ENCODE measurements at regions not wholly inside any gene's neighbourhood (a gene's known extent, or its start where the extent isn't known, plus 50 kb on each side); places are given as distances from the start of the nearest gene placed in this dataset.

DNA sequence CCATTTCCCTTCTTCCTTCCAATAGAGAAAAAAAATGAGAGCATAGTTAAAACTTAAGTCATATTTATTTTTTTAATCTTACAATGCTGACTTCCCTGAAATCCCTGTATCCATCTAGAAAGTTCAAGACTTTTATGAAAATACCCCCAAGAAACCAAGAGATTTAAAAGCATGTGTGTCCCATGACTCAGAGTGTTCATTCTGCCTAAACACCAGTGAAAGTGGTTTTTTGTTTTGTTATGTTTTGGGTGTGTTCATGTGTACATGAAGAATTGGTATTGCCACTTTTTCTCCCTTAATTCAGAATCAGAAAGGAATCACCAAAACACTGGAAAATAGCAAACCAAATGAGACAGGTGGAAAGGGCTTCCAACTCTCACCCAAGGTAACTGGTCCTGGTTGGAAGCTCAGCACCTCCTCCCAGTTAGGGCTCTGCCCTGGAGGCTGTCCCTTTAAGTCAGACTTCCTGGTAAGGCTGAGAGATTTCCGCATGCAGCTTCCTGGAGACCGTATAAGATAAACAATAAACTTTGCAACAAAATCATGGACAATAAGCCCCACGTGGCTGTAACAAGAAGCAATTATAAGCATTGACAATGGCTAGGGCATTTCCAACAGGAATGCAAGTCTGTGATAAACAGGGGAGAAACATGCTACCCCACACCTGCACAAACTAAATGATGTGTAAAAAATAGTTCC, 121.9 kb upstream of the ARHGEF3 start:
- peak in 1 of 2 donors; percentile 41 for DNase-seq

DNA sequence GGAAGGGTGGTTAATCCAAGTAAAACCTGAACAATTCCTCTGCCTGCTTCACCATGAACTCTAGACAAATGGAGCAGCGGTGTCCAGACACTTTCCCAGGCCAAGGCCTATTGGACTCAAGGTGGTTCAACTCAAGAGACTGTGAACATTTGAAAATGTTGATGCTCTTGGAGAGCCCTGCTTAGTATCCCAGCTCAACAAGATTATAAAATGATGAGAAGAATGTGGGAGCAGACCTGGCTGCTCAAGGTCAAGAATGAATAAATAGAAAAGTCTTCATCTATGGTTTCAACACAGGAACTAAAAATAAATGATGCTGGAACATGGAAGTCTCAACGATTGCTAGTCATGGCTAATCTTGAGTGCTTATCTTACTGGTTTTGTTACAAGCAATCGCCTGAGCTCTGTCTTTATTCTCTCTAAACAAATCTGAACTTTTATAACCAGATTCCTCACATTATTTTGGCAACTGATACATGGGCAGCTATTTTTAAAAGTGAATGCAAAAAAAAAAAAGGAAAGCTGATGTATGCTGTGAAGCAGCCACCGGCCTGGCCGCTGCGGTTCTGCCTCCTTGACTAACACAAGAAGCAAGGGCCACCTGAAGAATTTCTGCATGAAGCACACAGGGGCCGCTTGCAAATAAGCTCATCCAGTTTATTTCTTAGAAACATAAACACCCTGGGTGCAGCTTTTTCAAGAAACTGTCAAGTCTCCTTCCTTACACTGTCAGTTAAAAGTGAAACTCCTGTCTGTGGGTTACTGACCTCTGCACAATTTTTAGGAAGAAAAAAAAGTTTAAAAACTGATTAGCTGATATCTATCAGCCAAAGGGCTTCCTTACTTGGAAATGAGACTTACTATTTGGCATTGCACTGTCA, 120.1 kb upstream of the ARHGEF3 start:
- DNase-seq: peak in 1 of 2 donors; percentile 48

DNA sequence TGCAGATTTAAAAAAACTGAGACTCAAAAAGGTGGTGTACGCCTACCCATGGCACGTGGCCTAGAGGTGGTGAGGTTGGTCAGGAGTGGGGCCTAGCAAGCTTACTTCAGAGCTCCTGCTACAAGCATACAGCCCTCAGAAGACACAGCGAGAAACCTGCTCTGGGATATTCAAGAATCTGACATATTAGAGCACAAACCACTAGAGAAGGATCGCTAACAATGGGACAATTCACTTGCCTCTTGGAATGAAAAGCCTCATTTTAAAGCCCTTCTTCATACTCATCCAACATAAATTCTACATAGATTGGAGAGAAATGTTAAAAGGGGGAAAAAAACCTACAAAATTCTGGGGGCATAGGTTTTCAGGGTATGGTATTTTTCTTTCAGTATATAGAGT, 118.0 kb upstream of the ARHGEF3 start:
- no peak for DNase-seq

DNA sequence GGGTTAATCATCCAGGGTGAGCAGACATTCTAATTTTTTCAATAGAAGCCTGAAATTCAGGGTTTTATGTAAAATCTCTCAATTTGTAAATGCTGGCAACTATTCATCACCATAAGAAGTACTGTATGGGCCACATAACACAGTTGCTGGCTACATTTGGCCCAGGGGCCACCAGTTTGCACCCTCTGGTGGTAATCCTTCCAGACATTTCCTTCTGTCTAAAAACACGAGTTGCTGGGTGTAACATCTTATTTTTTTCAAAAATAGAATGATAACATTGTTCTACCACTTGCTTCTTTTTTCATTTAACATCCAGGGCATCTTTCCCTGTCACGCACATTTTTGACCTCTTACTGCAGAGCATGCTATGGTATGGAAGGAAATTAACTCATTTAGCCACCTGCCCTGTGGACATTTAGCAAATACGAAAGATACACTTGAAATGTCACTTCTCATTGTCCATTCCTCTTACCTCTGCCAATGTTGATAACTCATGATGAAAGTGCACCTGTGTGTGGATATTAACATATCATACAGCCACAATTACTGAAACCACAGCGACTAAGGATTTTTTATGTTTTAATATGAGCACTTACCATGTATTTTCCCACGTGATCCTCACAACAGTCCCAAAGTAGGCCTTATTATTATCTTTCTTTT, 117.5 kb upstream of the ARHGEF3 start:
- no peak for DNase-seq

DNA sequence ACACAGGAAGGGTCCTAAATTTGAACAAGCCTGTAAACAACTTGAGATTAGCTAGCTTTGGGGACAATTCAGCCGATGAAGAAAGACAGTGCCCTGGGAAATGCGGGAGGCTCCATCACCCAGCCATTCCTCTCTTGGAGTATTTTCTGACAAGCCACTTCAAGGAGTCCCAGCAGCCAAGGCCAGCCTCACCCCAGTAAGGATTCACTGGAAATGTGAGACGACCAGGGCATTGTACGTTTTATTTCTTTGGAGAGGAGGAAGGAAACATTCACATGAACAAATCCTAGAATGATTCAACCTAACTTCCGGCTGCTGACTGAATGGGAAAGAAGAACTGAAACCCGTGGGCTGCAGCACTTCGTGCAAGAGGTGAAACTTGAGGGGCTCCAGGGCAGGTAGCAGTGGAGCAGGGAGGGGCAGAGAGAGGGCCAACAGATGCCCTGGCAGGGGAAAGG, 116.4 kb upstream of the ARHGEF3 start:
- no peak for DNase-seq

DNA sequence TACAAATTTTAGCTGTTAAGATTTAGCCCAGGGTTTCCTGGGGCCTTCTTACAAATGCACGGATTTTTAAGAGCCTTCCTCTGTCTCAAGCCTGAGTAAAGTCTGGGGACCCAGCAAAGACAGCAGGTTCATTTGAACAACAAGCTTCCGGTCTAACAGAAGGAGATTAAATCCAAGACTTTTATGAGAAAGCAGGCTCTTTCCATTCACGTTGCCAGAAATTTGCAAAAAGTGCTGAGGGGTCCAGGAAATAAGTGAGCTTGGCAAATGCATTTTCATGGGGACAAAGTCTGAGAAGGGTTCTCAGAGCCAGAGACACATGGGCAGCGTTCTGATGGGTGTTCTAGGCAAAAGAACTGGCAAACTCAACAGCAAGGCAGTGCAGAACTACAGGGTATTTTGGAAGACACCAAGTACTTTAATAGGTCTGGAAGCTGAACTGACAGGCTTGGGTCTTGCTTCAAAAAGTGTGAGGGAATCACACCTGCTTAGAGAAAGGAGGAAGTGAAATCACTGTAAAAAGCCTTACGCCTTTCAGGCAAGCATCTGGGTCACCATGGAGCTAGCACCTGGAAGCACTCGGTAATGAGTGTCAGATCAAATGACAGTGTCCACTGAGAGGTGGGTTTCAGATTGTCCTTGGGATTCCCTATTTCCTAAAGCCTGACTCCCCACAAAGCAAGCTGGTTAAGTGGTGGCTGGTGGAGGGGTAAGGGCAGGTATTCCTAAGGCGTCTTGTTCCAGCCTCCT, 115.8 kb upstream of the ARHGEF3 start:
- DNase-seq: no peak

DNA sequence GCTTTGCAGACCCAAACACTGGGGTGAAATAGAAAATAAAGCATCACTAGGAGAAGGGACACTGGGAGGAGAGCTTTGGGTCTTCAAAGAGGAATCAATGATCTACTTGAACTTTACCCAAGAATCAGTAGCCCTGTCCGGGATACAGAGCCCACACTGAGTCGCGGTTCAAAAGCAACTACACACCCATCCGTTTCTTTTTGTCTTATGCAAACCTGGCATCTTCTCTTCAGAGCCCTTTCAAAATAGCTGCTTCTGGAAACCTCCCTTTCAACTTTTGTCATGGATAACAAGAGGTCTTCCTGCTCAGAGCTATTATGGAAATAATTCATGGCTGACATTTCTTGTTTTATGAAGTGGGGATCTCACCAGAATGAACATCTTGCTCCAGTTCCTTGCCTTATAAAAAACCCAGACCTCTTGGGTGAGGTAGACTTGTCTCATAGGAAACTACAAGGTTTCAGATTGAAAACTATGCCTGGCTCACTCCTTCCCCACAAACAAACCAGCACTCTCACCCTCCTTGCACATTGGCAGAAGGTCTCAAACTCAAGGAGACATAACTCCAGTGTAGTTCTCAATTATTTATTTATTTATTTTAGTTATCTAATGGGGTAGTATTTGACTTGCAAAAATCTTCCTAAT, 115.1 kb upstream of the ARHGEF3 start:
- DNase-seq: no peak

DNA sequence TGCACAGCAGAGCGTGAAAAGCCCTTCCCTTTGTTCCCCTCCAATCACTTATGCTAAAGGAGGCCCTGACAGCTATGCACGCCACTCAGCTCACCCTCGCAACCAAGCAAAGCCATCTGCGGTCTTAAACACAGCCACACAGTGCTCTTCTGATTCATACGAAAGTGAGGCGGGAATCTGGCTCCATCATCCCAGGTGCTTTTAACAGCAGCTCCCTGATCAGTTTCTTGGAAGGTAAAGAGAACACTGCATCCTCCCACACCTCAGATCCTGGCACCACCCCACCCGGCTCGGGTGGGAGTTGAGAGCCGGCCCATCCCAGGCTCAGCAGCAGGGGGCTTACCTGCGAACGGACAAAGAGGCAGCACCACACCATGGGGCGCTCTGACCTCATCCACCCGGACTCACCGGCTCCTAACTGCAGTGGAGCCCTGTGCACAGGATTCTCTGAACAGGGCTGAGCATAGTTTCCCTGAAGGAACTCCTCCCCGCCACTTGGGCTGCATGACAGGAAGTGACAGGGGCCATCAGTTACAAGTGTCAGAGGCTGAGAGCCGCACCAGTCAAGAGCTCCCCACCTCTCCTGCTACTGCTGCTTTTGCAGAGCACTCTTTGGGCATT, 114.3 kb upstream of the ARHGEF3 start:
- DNase-seq: peak in 1 of 2 donors; percentile 74

DNA sequence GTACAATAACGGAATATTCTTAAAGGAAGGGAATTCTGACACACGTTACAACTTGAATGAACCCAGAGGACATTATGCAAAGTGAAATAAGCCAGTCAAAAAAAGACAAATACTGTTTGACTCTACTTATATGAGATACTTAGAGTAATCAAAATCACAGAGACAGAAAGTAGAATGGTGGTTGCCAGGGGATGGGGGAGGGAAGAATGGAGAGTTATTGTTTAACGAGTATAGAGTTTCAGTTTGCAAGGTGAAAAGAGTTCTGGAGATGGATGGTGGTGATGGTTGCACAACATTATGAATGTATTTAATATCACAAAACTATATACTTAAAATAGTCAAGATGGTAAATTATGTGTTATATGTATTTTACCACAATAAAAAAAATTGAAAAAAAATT, 112.9 kb upstream of the ARHGEF3 start:
- no peak for DNase-seq

DNA sequence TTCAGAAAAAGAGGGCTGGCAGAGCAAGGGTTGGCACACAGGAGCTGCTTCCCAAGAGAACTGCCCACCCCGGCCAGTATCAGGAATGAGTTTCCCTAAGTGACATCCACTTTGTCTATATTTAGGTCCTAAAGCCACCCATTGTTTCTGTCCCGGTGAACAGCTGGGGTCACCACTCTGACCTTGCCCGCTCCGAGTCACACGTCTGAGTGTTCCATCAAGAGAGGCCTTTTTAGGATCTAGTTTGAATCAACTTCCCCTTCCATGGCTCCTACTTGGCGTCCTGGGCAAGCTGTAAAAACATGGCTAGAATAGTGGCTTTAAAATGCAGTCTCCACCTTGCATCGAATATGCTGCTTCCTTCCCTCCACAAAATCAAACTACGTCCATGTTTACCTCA, 109.6 kb upstream of the ARHGEF3 start:
- no peak for DNase-seq

DNA sequence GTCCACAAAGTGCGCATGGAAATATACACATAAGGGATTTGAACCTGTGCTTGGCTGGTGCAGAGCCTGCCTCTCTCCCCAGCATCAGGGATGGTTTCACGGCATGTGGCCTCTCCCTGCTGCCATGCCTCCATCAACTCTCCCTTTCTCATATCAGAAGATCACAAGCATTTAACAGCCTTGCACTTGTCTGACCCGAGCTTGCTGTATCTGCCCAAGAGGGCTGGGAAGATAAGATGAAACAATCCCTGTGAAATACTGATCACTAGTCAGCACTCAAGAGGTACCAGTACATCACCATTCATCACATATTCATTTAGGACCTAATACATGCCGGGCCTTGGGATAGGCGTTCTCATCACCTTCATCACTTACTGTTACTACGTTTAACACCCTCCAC, 107.6 kb upstream of the ARHGEF3 start:
- DNase-seq: no peak

DNA sequence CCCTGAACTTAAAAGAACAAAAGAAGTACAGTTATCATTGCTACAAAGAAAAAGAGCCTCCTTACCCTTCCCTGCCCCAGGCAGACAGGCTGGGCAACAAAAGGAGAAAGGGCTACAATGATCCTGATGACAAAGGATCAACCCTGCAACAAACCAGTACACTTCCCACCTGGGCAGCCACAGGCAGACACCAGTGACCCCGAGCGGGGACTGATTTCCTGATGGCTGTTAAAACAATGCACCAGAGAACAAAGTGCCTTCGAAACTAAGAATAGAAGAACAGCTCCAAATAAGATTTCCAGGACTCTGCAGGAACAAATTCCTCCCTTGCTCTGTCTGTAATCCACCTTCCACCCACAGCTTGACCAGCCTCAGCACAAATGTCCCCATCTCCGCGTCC, 106.3 kb upstream of the ARHGEF3 start:
- no peak for DNase-seq

DNA sequence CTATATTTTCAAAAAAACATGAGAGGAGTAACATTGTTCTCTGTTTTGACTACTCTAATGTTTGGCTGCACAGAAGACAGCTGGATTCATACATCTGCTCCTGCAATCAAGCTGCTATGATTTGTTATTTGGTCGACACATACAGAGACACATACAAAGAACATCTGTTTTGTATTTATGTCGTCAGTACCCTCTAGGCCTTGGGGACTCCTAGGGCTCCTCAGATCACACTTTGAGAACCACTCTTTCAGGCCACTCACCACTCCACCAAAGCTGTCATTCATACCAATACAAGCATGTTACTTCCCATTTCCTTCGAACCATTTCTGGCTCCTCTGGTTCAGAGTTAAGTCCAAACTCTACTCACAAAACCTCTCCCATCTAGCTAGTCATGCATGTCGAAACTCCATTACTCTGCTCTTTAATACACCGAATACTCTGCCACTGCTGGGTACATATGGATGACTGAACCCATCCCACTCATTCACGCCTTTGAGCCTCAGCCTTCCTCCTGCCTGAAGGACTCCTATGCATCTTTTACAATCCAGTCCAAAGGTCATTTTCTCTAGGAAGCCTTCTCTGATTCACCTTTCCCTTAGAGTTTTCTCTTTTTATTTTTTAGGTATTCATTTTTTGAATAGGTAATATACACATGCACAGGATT, 102.9 kb upstream of the ARHGEF3 start:
- no peak for DNase-seq

DNA sequence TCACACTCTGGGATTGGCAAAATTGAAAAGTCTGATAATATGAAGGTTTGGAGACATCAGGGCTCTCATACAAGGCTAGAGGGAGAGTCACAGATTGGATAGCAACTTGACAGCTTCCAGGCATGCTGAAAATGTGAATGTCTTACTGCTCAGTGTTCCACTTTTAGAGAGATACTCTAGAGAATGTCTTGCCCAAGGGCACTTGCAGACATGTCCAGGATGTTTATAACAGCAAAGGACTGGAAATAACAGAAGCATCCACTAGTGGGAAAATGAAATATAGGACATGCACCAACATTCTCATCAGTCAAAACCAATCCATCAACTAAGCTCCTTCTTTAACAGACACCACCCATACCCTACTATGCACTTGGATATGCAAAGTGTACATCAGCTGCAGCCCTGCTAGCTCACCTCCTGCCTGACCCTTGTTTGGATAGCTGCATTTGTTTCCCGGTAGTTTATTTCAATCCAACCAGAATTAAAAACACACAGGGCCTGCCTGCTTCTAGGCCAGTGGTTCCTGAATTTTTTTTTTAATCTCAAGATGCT, 101.6 kb upstream of the ARHGEF3 start:
- no peak for DNase-seq

DNA sequence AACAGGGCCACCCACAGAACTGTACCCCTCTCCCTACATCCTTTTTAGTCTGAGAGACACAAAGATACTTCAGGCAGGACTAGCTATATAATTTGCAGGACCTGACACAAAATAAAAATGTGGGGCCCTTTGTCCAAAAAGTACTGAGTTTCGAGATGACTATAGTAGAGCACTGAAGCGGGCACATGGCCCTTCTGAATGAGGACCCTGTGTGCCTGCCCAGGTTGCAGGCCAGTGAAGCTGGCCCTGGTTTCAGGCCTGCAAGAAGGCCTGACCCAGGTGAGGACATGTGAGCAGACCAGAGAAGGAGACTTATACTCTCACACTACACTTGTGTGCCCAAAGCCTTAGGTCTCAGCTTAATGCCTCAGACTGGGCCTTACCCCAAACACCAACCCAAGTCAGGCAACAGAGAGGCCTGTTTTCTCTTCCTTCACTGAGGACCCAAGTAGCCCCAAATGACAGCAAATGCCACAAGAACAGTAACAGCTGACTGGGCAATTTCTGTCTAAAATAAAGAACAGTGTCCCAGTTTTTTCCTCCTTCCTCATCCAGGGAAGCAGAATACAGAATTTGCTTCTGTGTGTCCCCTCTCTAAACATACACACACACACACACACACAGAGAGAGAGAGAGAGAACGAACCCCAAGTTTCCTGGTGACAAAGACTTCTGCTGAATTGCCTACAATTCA, 100.9 kb upstream of the ARHGEF3 start:
- no peak for DNase-seq

DNA sequence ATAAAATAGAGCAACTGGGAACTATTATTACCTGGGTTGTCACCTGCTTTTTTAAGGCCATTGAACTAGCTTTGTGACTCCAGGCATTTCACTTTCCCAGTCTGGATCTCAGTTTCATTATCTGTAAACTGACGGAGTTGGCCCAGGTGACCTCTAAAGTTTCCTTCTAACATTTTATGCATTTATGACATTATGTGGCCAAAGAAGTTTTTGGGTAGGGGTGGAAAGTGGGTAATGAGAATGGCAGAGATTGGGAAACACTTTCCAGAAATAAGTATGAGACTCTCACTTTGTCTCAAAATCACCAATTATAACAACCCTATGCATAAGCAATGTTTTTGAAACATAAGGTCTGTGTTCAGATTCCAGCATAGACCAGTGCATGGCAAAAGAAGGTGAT, 99.1 kb upstream of the ARHGEF3 start:
- DNase-seq: no peak

DNA sequence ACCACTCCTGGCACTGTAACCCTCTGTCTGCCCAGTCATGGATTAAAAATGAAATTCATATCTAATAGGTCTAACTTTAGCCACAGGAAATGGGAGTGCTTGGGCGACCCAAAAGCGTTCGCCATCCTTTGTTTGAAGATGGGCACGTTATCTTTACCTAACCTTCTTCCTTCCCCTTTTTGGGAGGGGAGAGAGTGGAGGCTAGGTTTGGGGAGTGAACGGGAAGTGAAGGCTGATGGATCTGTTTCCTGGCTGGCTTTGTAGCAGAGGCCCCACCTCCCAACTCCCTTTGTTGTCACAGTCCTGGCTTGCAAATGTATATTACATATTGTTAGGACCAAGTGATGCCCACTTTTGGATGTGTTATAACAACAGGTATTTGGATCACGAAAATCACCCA, 98.1 kb upstream of the ARHGEF3 start:
- DNase-seq: peak in 1 of 2 donors; percentile 69

DNA sequence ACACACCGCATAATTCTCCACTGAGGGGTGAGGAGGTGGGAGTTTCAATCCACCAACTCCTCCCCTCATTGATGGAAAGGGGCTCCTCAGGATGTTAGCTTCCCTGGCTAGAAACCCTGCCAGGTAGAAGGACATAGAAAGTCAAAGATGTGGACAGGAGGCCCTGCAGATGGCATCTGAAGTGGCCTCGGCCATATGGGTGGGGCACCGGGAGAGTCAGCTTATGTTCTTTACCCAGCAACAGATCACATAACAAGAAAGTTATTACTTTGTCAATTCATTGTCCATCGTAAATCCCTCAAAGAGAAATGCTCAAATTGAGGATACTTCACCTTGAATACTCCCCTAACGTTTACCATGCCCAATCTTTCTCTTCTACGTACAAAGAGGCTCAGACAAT, 97.3 kb upstream of the ARHGEF3 start:
- no peak for DNase-seq

DNA sequence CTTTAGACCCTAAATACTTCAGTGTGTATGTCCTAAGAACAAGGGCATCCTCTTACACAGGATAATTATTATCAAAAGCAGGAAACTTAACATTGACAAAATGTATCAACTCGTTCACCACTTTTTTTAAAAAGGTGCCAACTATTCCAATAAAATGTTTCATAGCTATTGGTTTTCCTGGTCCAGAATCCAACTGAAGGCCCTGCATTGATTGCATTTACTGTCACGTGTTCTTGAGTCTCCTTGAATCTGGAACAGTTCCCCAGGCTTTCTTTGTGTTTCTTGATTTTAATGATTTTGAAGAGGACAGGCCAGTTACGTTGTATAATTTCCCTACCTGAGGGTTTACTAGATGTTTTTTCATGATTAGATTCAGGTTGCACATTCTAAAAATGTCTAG, 94.6 kb upstream of the ARHGEF3 start:
- DNase-seq: no peak

DNA sequence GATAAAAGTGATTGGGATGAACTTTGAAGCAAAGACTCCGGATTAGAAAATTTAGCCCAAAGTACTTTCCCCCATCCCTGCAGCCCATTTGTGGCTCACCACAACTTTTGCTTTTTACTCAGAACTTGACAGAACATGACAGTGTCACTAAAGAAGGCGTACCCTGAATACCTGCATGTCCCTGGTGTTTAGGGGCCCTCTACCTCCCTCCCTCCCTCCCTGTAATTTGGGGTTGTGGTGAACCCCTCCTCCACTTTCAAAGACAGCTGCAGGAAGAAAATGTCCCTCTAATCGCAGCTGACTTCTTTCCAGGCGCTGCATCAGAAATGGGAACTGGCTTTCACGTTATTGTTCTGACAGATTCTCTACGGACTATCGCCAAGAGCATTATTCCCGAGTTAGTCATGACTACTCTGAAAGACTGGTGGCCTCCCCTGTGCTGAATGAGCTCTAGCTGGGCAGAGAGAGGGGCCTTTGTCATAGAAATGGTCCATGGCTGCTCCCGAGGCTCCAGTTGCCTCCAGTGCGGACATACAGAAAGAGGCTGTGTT, 93.2 kb upstream of the ARHGEF3 start:
- peak in 1 of 2 donors; percentile 12 for DNase-seq

All from bone marrow (tissue), 2 donors.